Esophagus squamous epithelium (tissue), 4 donors: ENCODE measurements at regions not wholly inside any gene's neighbourhood (a gene's known extent, or its start where the extent isn't known, plus 50 kb on each side); places are given as distances from the start of the nearest gene placed in this dataset.

Source experiments
- POLR2A ChIP-seq, 4 donors: fragments of 450-650 bp; IDR thresholded peaks; one replicate each; pipeline ENCODE4 v1.6.1; 2017; ENCODE audit warnings: antibody characterized with exemption in 4 of 4, mild to moderate bottlenecking in 4 of 4, moderate library complexity in 3 of 4
- TF ChIP-seq, protein P1 (sequence below), 6 experiments: fragments of 450-650 bp in 4 of 6; fragments of 200-600 bp in 2 of 6; sonication (generic) in 2 of 6; IDR thresholded peaks; one replicate each; pipeline ENCODE4 v1.5.1; 2016 to 2019; ENCODE audit warnings: antibody characterized with exemption in 6 of 6, mild to moderate bottlenecking in 4 of 6, moderate library complexity in 4 of 6

DNA sequence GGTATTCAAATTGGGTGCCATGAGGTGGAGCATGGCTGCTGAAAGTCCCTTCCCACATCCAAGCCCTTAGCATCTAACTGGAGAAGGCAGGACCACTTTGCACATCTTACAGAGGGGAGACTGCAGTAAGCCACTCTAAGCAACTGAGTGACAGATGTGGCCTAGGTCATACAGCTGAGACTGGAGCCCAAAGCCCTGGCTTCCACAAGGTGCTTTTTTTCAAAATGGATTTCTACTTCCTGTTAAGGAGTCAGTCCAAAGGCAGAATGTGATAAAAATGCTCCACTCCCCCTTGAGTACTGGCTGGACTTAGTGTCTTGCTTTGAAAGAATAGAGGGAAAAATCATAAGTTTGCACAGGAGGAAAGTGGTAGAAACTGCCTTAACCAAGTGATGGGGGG is 424.0 kb upstream of the SPRED2 start:
- TF ChIP-seq POLR2A (IDR thresholded peaks at IDR 0.05): no peak
- TF ChIP-seq, protein P1, sequence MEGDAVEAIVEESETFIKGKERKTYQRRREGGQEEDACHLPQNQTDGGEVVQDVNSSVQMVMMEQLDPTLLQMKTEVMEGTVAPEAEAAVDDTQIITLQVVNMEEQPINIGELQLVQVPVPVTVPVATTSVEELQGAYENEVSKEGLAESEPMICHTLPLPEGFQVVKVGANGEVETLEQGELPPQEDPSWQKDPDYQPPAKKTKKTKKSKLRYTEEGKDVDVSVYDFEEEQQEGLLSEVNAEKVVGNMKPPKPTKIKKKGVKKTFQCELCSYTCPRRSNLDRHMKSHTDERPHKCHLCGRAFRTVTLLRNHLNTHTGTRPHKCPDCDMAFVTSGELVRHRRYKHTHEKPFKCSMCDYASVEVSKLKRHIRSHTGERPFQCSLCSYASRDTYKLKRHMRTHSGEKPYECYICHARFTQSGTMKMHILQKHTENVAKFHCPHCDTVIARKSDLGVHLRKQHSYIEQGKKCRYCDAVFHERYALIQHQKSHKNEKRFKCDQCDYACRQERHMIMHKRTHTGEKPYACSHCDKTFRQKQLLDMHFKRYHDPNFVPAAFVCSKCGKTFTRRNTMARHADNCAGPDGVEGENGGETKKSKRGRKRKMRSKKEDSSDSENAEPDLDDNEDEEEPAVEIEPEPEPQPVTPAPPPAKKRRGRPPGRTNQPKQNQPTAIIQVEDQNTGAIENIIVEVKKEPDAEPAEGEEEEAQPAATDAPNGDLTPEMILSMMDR (IDR thresholded peaks at IDR 0.05): no peak
